Astrocyte (in vitro differentiated cells and primary cell): ENCODE measurements at regions not wholly inside any gene's neighbourhood (a gene's known extent, or its start where the extent isn't known, plus 50 kb on each side); places are given as distances from the start of the nearest gene placed in this dataset.

ENCODE experiments used
- DNase-seq: peaks from one replicate; pipeline ENCODE4 v3.0.0-alpha.2; 2010; ENCODE audit warnings: low read depth
- FAIRE-seq: peaks from 2 replicates; lab custom pipeline; 2011; peaks lifted over from hg19 to GRCh38; lab: Jason Lieb, UNC
- H2AFZ ChIP-seq: 2 replicates; pipeline ENCODE4 v1.6.0; 2012; ENCODE audit warnings: low read depth, low read length, inconsistent platforms
- H3K27ac ChIP-seq: 2 replicates; pipeline ENCODE4 v1.5.1; 2011; ENCODE audit warnings: low read depth, low read length, inconsistent platforms
- H3K27me3 ChIP-seq: 2 replicates; pipeline ENCODE4 v1.6.0; 2011; ENCODE audit warnings: low read length, inconsistent platforms; ENCODE audit not compliant: insufficient read depth
- H3K36me3 ChIP-seq: 2 replicates; pipeline ENCODE4 v1.5.1; 2011; ENCODE audit warnings: low read length, inconsistent platforms; ENCODE audit not compliant: insufficient read depth
- H3K4me1 ChIP-seq: 2 replicates; pipeline ENCODE4 v1.5.1; 2011; ENCODE audit warnings: low read length, inconsistent platforms; ENCODE audit not compliant: insufficient read depth
- H3K4me2 ChIP-seq: 2 replicates; pipeline ENCODE4 v1.6.0; 2012; ENCODE audit warnings: low read length, inconsistent platforms
- H3K4me3 ChIP-seq: 2 replicates; pipeline ENCODE4 v1.5.1; 2011; ENCODE audit warnings: low read depth, mild to moderate bottlenecking, low read length, inconsistent platforms; ENCODE audit not compliant: insufficient read depth
- H3K79me2 ChIP-seq: 2 replicates; pipeline ENCODE4 v1.6.0; 2012; ENCODE audit warnings: mild to moderate bottlenecking, low read length, inconsistent platforms; ENCODE audit not compliant: insufficient read depth
- H3K9ac ChIP-seq: 2 replicates; pipeline ENCODE4 v1.6.0; 2012; ENCODE audit warnings: mild to moderate bottlenecking, low read length, inconsistent platforms
- H3K9me3 ChIP-seq: 2 replicates; pipeline ENCODE4 v1.5.1; 2012; ENCODE audit warnings: low read depth, mild to moderate bottlenecking, low read length, inconsistent platforms; ENCODE audit not compliant: insufficient read depth
- H4K20me1 ChIP-seq: 2 replicates; pipeline ENCODE4 v1.6.0; 2012; ENCODE audit warnings: low read length, inconsistent platforms; ENCODE audit not compliant: insufficient read depth
- H3K27ac Mint-ChIP-seq: one replicate; pipeline ENCODE4 v1.8.0; 2021; ENCODE audit warnings: mild to moderate bottlenecking, mixed read lengths; ENCODE audit not compliant: unreplicated experiment
- H3K27me3 Mint-ChIP-seq: one replicate; pipeline ENCODE4 v1.8.0; 2021; ENCODE audit warnings: low read depth, mixed read lengths; ENCODE audit not compliant: unreplicated experiment
- H3K36me3 Mint-ChIP-seq: one replicate; pipeline ENCODE4 v1.8.0; 2021; ENCODE audit warnings: low read depth, mixed read lengths; ENCODE audit not compliant: unreplicated experiment
- H3K4me1 Mint-ChIP-seq: one replicate; pipeline ENCODE4 v1.8.0; 2021; ENCODE audit warnings: low read depth, mixed read lengths; ENCODE audit not compliant: unreplicated experiment
- H3K4me3 Mint-ChIP-seq: one replicate; pipeline ENCODE4 v1.8.0; 2021; ENCODE audit warnings: mild to moderate bottlenecking, moderate library complexity, mixed read lengths; ENCODE audit not compliant: unreplicated experiment
- H3K9me3 Mint-ChIP-seq: one replicate; pipeline ENCODE4 v1.8.0; 2021; ENCODE audit warnings: mild to moderate bottlenecking, mixed read lengths; ENCODE audit not compliant: unreplicated experiment
- CTCF ChIP-seq: IDR thresholded peaks from 2 replicates; pipeline ENCODE4 v1.5.1; 2011; ENCODE audit warnings: low read depth, mild to moderate bottlenecking, inconsistent platforms, low read length, moderate library complexity; ENCODE audit not compliant: insufficient read depth
- EZH2 ChIP-seq: IDR thresholded peaks from 2 replicates; pipeline ENCODE4 v1.6.1; 2012; ENCODE audit warnings: mild to moderate bottlenecking, low read length, inconsistent platforms; ENCODE audit not compliant: insufficient read depth

- no peaks in the 10 kb centered on the region for H4K20me1 ChIP-seq
- no peak overlapping the region for H3K4me2 ChIP-seq
- DNase-seq: no peak
- no peaks in the 10 kb centered on the region for H3K4me1 ChIP-seq
- no peak for FAIRE-seq
- H3K79me2 ChIP-seq: no peaks in the 10 kb centered on the region
- Mint-ChIP-seq H3K36me3 (no peaks in the 10 kb centered on the region), H3K9me3 (peaks cover 6% of the 10 kb centered on the region), H3K27ac (no peak overlapping the region), H3K4me3 (no peak overlapping the region), H3K27me3 (no peaks in the 10 kb centered on the region), H3K4me1 (no peaks in the 10 kb centered on the region)
- no peaks in the 10 kb centered on the region for H3K9me3 ChIP-seq
- no peaks in the 10 kb centered on the region for H3K36me3 ChIP-seq
- H3K27ac ChIP-seq: no peak overlapping the region
- no peak overlapping the region for H3K4me3 ChIP-seq
- no peak overlapping the region for H3K9ac ChIP-seq
- no peaks in the 10 kb centered on the region for H3K27me3 ChIP-seq
- no peak overlapping the region for H2AFZ ChIP-seq
- no peak for TF ChIP-seq EZH2
- TF ChIP-seq CTCF: no peak
Measured at GRCh38 chr11:15390857-15391256, 276.1 kb downstream of the INSC start.

- Histone ChIP-seq H2AFZ (no peak overlapping the region), H3K79me2 (no peaks in the 10 kb centered on the region), H3K36me3 (no peaks in the 10 kb centered on the region), H3K4me1 (no peaks in the 10 kb centered on the region), H3K27me3 (no peaks in the 10 kb centered on the region), H3K4me3 (no peak overlapping the region), H4K20me1 (no peaks in the 10 kb centered on the region), H3K9me3 (no peaks in the 10 kb centered on the region), H3K9ac (no peak overlapping the region), H3K4me2 (no peak overlapping the region), H3K27ac (no peak overlapping the region)
- Mint-ChIP-seq H3K4me1 (no peaks in the 10 kb centered on the region), H3K4me3 (no peak overlapping the region), H3K27ac (no peak overlapping the region), H3K36me3 (no peaks in the 10 kb centered on the region), H3K27me3 (no peaks in the 10 kb centered on the region), H3K9me3 (peaks cover 15% of the 10 kb centered on the region)
- DNase-seq: no peak
- FAIRE-seq: no peak
- no peak for TF ChIP-seq EZH2
- TF ChIP-seq CTCF: no peak
Measured at GRCh38 chr11:15396778-15397177, 282.1 kb downstream of the INSC start.

GRCh38 chr11:15406851-15407351 lies 292.2 kb downstream of the INSC start:
- H3K36me3 Mint-ChIP-seq: no peaks in the 10 kb centered on the region
- H3K27ac Mint-ChIP-seq: no peak overlapping the region
- Histone ChIP-seq H3K4me3 (no peak overlapping the region), H4K20me1 (no peaks in the 10 kb centered on the region), H3K36me3 (no peaks in the 10 kb centered on the region), H3K9ac (no peak overlapping the region), H3K27me3 (no peaks in the 10 kb centered on the region), H3K9me3 (peaks cover 11% of the 10 kb centered on the region), H3K27ac (no peak overlapping the region), H3K4me1 (no peaks in the 10 kb centered on the region), H3K4me2 (no peak overlapping the region), H2AFZ (no peak overlapping the region), H3K79me2 (no peaks in the 10 kb centered on the region)
- H3K9me3 Mint-ChIP-seq: peaks cover 5% of the 10 kb centered on the region
- no peak for DNase-seq
- H3K4me3 Mint-ChIP-seq: no peak overlapping the region
- H3K27me3 Mint-ChIP-seq: peaks cover 3% of the 10 kb centered on the region
- TF ChIP-seq EZH2 (no peak), CTCF (no peak)
- FAIRE-seq: no peak
- H3K4me1 Mint-ChIP-seq: no peaks in the 10 kb centered on the region
